Colonic mucosa (tissue), 4 donors: ENCODE measurements at regions not wholly inside any gene's neighbourhood (a gene's known extent, or its start where the extent isn't known, plus 50 kb on each side); places are given as distances from the start of the nearest gene placed in this dataset.

Source experiments
- DNase-seq: peaks from one replicate; pipeline ENCODE4 v3.0.0-alpha.2; 2020
- H3K27ac ChIP-seq: fragments of 200-600 bp; one replicate; pipeline ENCODE4 v1.8.0; 2021
- H3K27me3 ChIP-seq: fragments of 200-600 bp; one replicate; pipeline ENCODE4 v1.8.0; 2021
- H3K36me3 ChIP-seq: fragments of 200-600 bp; one replicate; pipeline ENCODE4 v1.8.0; 2021
- H3K4me1 ChIP-seq: fragments of 200-600 bp; one replicate; pipeline ENCODE4 v1.8.0; 2021; ENCODE audit warnings: mild to moderate bottlenecking
- H3K4me3 ChIP-seq: fragments of 200-600 bp; one replicate; pipeline ENCODE4 v1.8.0; 2021
- H3K9ac ChIP-seq, 2 donors: one replicate each; pipeline ENCODE4 v1.7.0; 2013; ENCODE audit warnings: control low read depth in 2 of 2, low read depth in 2 of 2, low read length in 2 of 2
- H3K9me3 ChIP-seq: fragments of 200-600 bp; one replicate; pipeline ENCODE4 v1.8.0; 2021
- CTCF ChIP-seq: fragments of 200-600 bp; IDR thresholded peaks from one replicate; pipeline ENCODE4 v1.8.0; 2022; ENCODE audit warnings: antibody characterized with exemption, mild to moderate bottlenecking
- intact Hi-C: fragments of 100-400 bp; cut with DNase I; formaldehyde crosslinking; loops from one replicate; pipeline ENCODE4 v1.14.1; 2022
- donor health status: healthy.
- donor health status: DM: no; HTN: no; CAD: no.
- donor health status: DM: no; HTN: no; CAD: no.

GRCh38 chr13:34628209-34628682 lies 313.8 kb upstream of the NBEA start:
- Histone ChIP-seq H3K36me3 (no peaks in the 10 kb centered on the region), H3K4me3 (no peak overlapping the region), H3K27ac (no peak overlapping the region), H3K4me1 (no peaks in the 10 kb centered on the region), H3K9me3 (no peaks in the 10 kb centered on the region), H3K27me3 (no peaks in the 10 kb centered on the region), H3K9ac (no peak overlapping the region)
- intact Hi-C loops, result no loop called here
- no peak for TF ChIP-seq CTCF
- DNase-seq, result no peak

GRCh38 chr13:34634448-34634847 lies 307.6 kb upstream of the NBEA start:
- intact Hi-C loops, result no loop called here
- Histone ChIP-seq H3K36me3 (no peaks in the 10 kb centered on the region), H3K27ac (no peak overlapping the region), H3K9me3 (no peaks in the 10 kb centered on the region), H3K4me1 (no peaks in the 10 kb centered on the region), H3K27me3 (no peaks in the 10 kb centered on the region), H3K9ac (no peak overlapping the region), H3K4me3 (no peak overlapping the region)
- TF ChIP-seq CTCF, result no peak
- DNase-seq, result no peak

GRCh38 chr13:34637138-34637537 lies 304.9 kb upstream of the NBEA start:
- Histone ChIP-seq H3K9ac (no peak overlapping the region), H3K9me3 (no peaks in the 10 kb centered on the region), H3K4me1 (no peaks in the 10 kb centered on the region), H3K27me3 (no peaks in the 10 kb centered on the region), H3K4me3 (no peak overlapping the region), H3K36me3 (no peaks in the 10 kb centered on the region), H3K27ac (no peak overlapping the region)
- no peak for DNase-seq
- TF ChIP-seq CTCF, result no peak
- intact Hi-C loops, result no loop called here

- Histone ChIP-seq H3K4me1 (no peaks in the 10 kb centered on the region), H3K36me3 (no peaks in the 10 kb centered on the region), H3K27ac (no peak overlapping the region), H3K9me3 (no peaks in the 10 kb centered on the region), H3K4me3 (no peak overlapping the region), H3K9ac (no peak overlapping the region), H3K27me3 (no peaks in the 10 kb centered on the region)
- DNase-seq, result no peak
- intact Hi-C loops, result no loop called here
- no peak for TF ChIP-seq CTCF
Measured at GRCh38 chr13:34637636-34638035, 304.4 kb upstream of the NBEA start.

GRCh38 chr13:34638897-34639296 lies 303.2 kb upstream of the NBEA start:
- TF ChIP-seq CTCF, result no peak
- Histone ChIP-seq H3K9me3 (no peaks in the 10 kb centered on the region), H3K27me3 (no peaks in the 10 kb centered on the region), H3K9ac (no peak overlapping the region), H3K27ac (no peak overlapping the region), H3K4me3 (no peak overlapping the region), H3K4me1 (no peaks in the 10 kb centered on the region), H3K36me3 (no peaks in the 10 kb centered on the region)
- no peak for DNase-seq
- intact Hi-C loops, result no loop called here
